ENCODE measurements at regions not wholly inside any gene's neighbourhood (a gene's known extent, or its start where the extent isn't known, plus 50 kb on each side); places are given as distances from the start of the nearest gene placed in this dataset.

DNA sequence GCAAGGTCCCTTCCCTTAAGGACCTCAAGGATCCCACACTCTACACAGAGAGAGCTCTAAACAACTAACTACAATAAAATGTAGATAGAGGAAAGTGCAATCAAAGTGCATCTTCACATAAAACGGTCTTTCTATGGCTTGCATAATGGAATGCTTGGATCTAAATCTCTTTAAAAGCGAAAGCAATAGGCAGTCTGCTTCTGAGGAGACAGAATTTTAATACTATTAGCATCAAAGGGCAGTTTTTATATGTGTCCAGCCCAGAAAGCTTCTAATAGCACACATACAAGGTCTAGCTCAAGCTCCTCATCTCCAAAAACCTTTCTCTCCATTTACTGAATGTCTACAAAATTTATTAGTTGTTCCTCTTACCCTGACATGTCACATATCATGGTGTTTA lies 101.5 kb upstream of the C1GALT1 start:
- FAIRE-seq, result no peak
- no peak for TF ChIP-seq EZH2 (IDR thresholded peaks at IDR 0.05; ENCODE audit: insufficient read depth, low read length)
- TF ChIP-seq CTCF (IDR thresholded peaks at IDR 0.05; ENCODE audit: insufficient read depth, low read depth, low read length), result no peak
- H3K27ac Mint-ChIP-seq (ENCODE audit: unreplicated experiment), result no peak overlapping the region
- Histone ChIP-seq H4K20me1 (ENCODE audit: insufficient read depth, low read length) (no peaks in the 10 kb centered on the region), H3K9me3 (ENCODE audit: insufficient read depth, low read depth, low read length) (no peaks in the 10 kb centered on the region), H3K27ac (ENCODE audit: low read depth, low read length) (no peak overlapping the region), H2AFZ (ENCODE audit: low read depth, low read length) (no peak overlapping the region), H3K9ac (ENCODE audit: low read length) (no peak overlapping the region), H3K4me1 (ENCODE audit: insufficient read depth, low read length) (no peaks in the 10 kb centered on the region), H3K4me2 (ENCODE audit: low read length) (no peak overlapping the region), H3K4me3 (ENCODE audit: insufficient read depth, low read depth, low read length) (no peak overlapping the region), H3K27me3 (ENCODE audit: insufficient read depth, low read length) (no peaks in the 10 kb centered on the region), H3K79me2 (ENCODE audit: insufficient read depth, low read length) (no peaks in the 10 kb centered on the region), H3K36me3 (ENCODE audit: insufficient read depth, low read length) (no peaks in the 10 kb centered on the region)
- H3K9me3 Mint-ChIP-seq (ENCODE audit: unreplicated experiment), result no peaks in the 10 kb centered on the region
- no peak for DNase-seq (ENCODE audit: low read depth)
- no peak overlapping the region for H3K4me3 Mint-ChIP-seq (ENCODE audit: unreplicated experiment)
- H3K27me3 Mint-ChIP-seq (ENCODE audit: low read depth, unreplicated experiment), result no peaks in the 10 kb centered on the region
- H3K36me3 Mint-ChIP-seq (ENCODE audit: low read depth, unreplicated experiment), result no peaks in the 10 kb centered on the region
- no peaks in the 10 kb centered on the region for H3K4me1 Mint-ChIP-seq (ENCODE audit: low read depth, unreplicated experiment)

- Histone ChIP-seq H3K27ac (ENCODE audit: low read depth, low read length) (no peak overlapping the region), H3K4me3 (ENCODE audit: insufficient read depth, low read depth, low read length) (no peak overlapping the region), H3K9ac (ENCODE audit: low read length) (no peak overlapping the region), H3K36me3 (ENCODE audit: insufficient read depth, low read length) (no peaks in the 10 kb centered on the region), H3K4me2 (ENCODE audit: low read length) (no peak overlapping the region), H4K20me1 (ENCODE audit: insufficient read depth, low read length) (no peaks in the 10 kb centered on the region), H3K9me3 (ENCODE audit: insufficient read depth, low read depth, low read length) (no peaks in the 10 kb centered on the region), H2AFZ (ENCODE audit: low read depth, low read length) (no peak overlapping the region), H3K27me3 (ENCODE audit: insufficient read depth, low read length) (no peaks in the 10 kb centered on the region), H3K79me2 (ENCODE audit: insufficient read depth, low read length) (no peaks in the 10 kb centered on the region), H3K4me1 (ENCODE audit: insufficient read depth, low read length) (no peaks in the 10 kb centered on the region)
- Mint-ChIP-seq H3K4me1 (ENCODE audit: low read depth, unreplicated experiment) (no peaks in the 10 kb centered on the region), H3K27ac (ENCODE audit: unreplicated experiment) (no peak overlapping the region), H3K4me3 (ENCODE audit: unreplicated experiment) (no peak overlapping the region), H3K9me3 (ENCODE audit: unreplicated experiment) (peaks cover 6% of the 10 kb centered on the region), H3K36me3 (ENCODE audit: low read depth, unreplicated experiment) (no peaks in the 10 kb centered on the region), H3K27me3 (ENCODE audit: low read depth, unreplicated experiment) (no peaks in the 10 kb centered on the region)
- FAIRE-seq (no peak), DNase-seq (ENCODE audit: low read depth) (no peak)
- TF ChIP-seq CTCF (IDR thresholded peaks at IDR 0.05; ENCODE audit: insufficient read depth, low read depth, low read length) (no peak), EZH2 (IDR thresholded peaks at IDR 0.05; ENCODE audit: insufficient read depth, low read length) (no peak)
Observed at GRCh38 chr7:7090460-7090859, 91.9 kb upstream of the C1GALT1 start.

DNA sequence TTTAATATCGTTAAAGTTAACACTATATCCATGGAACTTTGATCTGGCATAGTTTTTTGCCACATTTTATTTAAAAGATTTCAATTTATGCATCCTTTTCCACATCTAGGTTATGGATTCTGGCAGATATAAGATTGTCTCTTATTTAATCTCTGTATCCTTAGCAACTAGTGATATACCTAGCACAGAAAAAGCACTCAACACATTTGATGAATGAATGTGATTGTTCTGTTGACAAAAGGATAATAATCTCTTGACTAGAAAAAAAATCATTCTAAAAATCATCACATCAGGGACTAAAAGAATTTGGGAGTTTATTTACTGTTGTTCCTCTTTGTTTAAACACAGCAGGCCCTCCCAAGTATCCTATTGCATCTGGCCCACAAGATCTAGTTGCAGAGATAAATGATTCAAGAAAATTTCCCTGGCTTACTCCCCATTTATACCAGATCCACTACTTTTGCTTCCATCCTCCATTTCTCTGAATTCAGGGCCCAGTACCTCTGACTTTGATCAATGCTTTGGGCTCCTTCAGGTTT lies 84.0 kb upstream of the C1GALT1 start:
- Mint-ChIP-seq H3K4me3 (ENCODE audit: unreplicated experiment) (no peak overlapping the region), H3K36me3 (ENCODE audit: low read depth, unreplicated experiment) (no peaks in the 10 kb centered on the region), H3K4me1 (ENCODE audit: low read depth, unreplicated experiment) (peaks cover 28% of the 10 kb centered on the region), H3K27me3 (ENCODE audit: low read depth, unreplicated experiment) (no peaks in the 10 kb centered on the region), H3K27ac (ENCODE audit: unreplicated experiment) (peak overlapping the region; percentile 97), H3K9me3 (ENCODE audit: unreplicated experiment) (no peaks in the 10 kb centered on the region)
- Histone ChIP-seq H3K27me3 (ENCODE audit: insufficient read depth, low read length) (no peaks in the 10 kb centered on the region), H3K4me2 (ENCODE audit: low read length) (no peak overlapping the region), H3K4me1 (ENCODE audit: insufficient read depth, low read length) (peaks cover 15% of the 10 kb centered on the region), H2AFZ (ENCODE audit: low read depth, low read length) (no peak overlapping the region), H4K20me1 (ENCODE audit: insufficient read depth, low read length) (no peaks in the 10 kb centered on the region), H3K79me2 (ENCODE audit: insufficient read depth, low read length) (no peaks in the 10 kb centered on the region), H3K9ac (ENCODE audit: low read length) (no peak overlapping the region), H3K4me3 (ENCODE audit: insufficient read depth, low read depth, low read length) (no peak overlapping the region), H3K36me3 (ENCODE audit: insufficient read depth, low read length) (no peaks in the 10 kb centered on the region), H3K9me3 (ENCODE audit: insufficient read depth, low read depth, low read length) (no peaks in the 10 kb centered on the region), H3K27ac (ENCODE audit: low read depth, low read length) (no peak overlapping the region)
- TF ChIP-seq CTCF (IDR thresholded peaks at IDR 0.05; ENCODE audit: insufficient read depth, low read depth, low read length) (no peak), EZH2 (IDR thresholded peaks at IDR 0.05; ENCODE audit: insufficient read depth, low read length) (no peak)
- FAIRE-seq (no peak), DNase-seq (ENCODE audit: low read depth) (no peak)

Measured in astrocyte (in vitro differentiated cells and primary cell).